Adipocyte (in vitro differentiated cells): ENCODE measurements at regions not wholly inside any gene's neighbourhood (a gene's known extent, or its start where the extent isn't known, plus 50 kb on each side); places are given as distances from the start of the nearest gene placed in this dataset.

ENCODE experiments used
- DNase-seq: peaks from one replicate; pipeline ENCODE4 v3.0.0-alpha.2; 2015; ENCODE audit warnings: low read depth
- H3K27me3 ChIP-seq: replicated peaks from 2 replicates; pipeline ENCODE4 v1.7.0; 2013; ENCODE audit warnings: mild to moderate bottlenecking, low read length, moderate library complexity; ENCODE audit not compliant: control insufficient read depth, insufficient read depth
- H3K36me3 ChIP-seq: 2 replicates; pipeline ENCODE4 v1.7.0; 2013; ENCODE audit warnings: low read length, mild to moderate bottlenecking, moderate library complexity; ENCODE audit not compliant: control insufficient read depth, insufficient read depth, severe bottlenecking
- H3K4me1 ChIP-seq: 2 replicates; pipeline ENCODE4 v1.7.0; 2013; ENCODE audit warnings: mild to moderate bottlenecking, low read length, moderate library complexity; ENCODE audit not compliant: control insufficient read depth, insufficient read depth
- H3K4me3 ChIP-seq: 2 replicates; pipeline ENCODE4 v1.7.0; 2013; ENCODE audit warnings: mild to moderate bottlenecking, low read length, moderate library complexity
- H3K9ac ChIP-seq: 2 replicates; pipeline ENCODE4 v1.7.0; 2013; ENCODE audit warnings: mild to moderate bottlenecking, low read length, moderate library complexity
- H3K9me3 ChIP-seq: 2 replicates; pipeline ENCODE4 v1.7.0; 2013; ENCODE audit warnings: mild to moderate bottlenecking, low read length, moderate library complexity; ENCODE audit not compliant: control insufficient read depth

DNA sequence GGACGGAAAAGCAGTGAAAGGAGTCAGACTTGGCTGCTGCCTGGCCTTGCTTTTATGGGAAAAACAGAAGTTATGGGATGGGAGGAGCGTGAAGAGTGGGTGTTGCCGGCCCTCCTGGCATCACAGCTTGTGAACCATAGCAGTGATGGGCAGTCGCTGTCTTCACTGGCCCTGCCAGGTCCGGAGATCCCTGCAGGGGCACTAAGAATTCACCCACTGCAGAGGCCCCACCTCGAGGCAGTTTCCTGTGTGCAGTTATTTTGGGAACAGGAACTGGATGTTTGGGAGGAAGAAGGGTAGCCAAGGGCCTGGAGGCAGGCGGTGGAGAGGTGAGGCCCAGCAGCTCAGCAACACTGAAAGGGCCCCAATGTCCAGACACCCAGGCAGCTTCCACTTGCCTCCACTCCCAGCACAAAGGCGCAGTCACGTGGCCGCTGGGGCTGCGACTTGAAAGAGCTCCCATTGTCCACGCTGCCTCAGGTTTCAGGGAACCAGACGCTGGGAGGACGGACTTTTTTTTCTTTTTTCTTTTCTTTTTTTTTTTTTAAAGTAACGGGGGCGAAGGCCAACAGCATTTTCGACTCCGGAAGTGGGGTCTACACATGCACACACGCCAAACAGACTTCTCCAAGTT, 255.6 kb downstream of the ZNF621 start:
- H3K36me3 ChIP-seq: no peaks in the 10 kb centered on the region
- H3K27me3 ChIP-seq: no peaks in the 10 kb centered on the region
- peaks cover 16% of the 10 kb centered on the region for H3K4me1 ChIP-seq
- H3K4me3 ChIP-seq: peak overlapping the region; percentile 51
- no peaks in the 10 kb centered on the region for H3K9me3 ChIP-seq
- DNase-seq: peak; percentile 41
- H3K9ac ChIP-seq: peak overlapping the region; percentile 44

DNA sequence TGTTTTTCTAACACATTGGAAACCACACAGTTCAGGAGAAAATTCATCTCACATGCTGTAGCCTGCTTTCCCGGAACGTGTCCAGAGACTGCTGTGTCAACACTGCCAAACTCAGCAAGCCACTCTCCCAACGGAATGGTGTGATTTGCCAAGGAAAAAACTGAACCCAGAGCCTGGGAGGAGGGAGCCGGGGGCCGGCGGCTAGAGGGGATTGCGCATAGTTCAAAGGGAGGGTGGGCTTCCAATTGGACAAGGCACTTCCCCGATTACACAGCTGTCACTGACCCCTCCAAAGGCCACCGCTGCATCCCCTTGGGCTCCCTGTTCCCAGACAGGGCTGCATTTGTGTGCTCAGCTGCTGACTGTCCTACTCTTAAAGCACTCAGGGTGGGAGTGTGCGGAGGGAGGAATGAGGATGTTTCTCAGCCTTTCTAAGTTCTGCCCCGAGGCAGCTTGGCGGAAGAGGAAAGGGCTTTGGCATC, 256.2 kb downstream of the ZNF621 start:
- H3K9ac ChIP-seq: peak overlapping the region; percentile 44
- no peaks in the 10 kb centered on the region for H3K36me3 ChIP-seq
- no peaks in the 10 kb centered on the region for H3K27me3 ChIP-seq
- peak; percentile 1 for DNase-seq
- peak overlapping the region; percentile 51 for H3K4me3 ChIP-seq
- H3K4me1 ChIP-seq: peaks cover 16% of the 10 kb centered on the region
- no peaks in the 10 kb centered on the region for H3K9me3 ChIP-seq

DNA sequence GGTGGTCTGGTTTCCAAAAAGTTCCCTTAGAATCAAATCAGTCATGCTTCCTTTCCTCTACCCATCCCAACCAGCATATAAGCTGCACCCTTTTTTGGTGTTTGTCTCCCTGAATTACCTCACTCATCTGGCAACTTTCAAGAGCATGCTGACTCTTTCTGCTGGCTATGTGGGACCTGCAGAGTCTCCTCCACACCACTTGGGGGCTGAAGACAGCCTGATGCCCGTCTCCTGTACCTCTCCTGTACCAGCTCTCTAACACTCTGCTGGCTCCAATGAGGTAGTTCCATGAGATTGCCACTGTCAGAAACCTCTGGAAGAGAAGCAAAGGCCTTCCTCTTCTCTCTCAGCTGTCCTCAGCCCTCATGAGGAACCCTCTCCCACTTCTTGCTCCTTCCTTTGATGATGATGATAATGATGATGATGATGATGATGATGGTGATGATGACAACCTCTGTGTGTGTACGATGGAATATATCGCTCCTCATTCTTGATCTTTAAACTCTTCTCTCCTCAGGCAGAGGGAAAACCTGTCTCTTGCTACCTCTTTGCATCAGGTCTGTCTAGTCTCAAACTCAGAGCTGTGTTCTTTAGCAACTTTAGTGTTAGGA, 257.5 kb downstream of the ZNF621 start:
- peaks cover 16% of the 10 kb centered on the region for H3K4me1 ChIP-seq
- H3K36me3 ChIP-seq: no peaks in the 10 kb centered on the region
- no peak overlapping the region for H3K9ac ChIP-seq
- H3K4me3 ChIP-seq: no peak overlapping the region
- no peak for DNase-seq
- H3K9me3 ChIP-seq: no peaks in the 10 kb centered on the region
- H3K27me3 ChIP-seq: no peaks in the 10 kb centered on the region

DNA sequence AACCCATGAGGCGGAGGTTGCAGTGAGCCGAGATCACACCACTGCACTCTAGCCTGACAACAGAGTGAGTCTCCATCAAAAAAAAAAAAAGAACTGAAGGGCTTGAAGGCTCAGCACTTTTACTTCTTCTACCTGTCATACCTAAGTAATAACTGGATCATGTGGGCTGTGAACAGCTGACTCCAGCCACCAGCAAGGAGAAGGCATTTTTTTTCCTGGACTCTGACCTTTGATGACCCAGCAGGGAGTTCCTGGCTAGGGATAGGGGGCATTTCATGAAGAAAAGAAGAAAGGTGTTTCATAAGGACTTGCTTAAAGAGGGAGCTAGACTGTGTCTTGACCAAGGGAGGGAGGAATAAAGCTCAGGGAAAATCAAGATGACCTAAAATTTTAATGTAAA, 266.0 kb downstream of the ZNF621 start:
- Histone ChIP-seq H3K4me1 (no peaks in the 10 kb centered on the region), H3K9me3 (peaks cover 7% of the 10 kb centered on the region), H3K27me3 (no peaks in the 10 kb centered on the region), H3K4me3 (no peak overlapping the region), H3K9ac (no peak overlapping the region), H3K36me3 (no peaks in the 10 kb centered on the region)
- no peak for DNase-seq

DNA sequence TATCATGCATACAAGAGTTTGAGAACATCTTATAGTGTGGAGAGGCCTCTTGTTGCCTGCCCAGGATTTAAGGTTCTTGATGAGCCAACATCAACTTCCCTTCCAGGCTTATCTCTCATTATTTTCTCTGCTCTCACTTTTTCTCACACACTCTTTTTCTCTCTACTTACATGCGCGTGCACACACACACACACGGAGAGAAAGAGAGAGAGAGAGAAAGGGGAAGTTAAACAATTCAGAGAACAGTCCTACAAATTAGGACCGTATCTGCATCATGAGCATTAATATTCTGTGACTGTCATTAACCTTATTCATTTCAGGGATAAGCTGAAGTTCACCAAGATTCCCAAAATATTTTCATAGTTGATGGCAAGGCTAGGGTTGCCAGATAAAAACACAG, 269.0 kb downstream of the ZNF621 start:
- Histone ChIP-seq H3K36me3 (no peaks in the 10 kb centered on the region), H3K4me1 (no peaks in the 10 kb centered on the region), H3K4me3 (no peak overlapping the region), H3K27me3 (no peaks in the 10 kb centered on the region), H3K9ac (no peak overlapping the region), H3K9me3 (no peaks in the 10 kb centered on the region)
- no peak for DNase-seq

DNA sequence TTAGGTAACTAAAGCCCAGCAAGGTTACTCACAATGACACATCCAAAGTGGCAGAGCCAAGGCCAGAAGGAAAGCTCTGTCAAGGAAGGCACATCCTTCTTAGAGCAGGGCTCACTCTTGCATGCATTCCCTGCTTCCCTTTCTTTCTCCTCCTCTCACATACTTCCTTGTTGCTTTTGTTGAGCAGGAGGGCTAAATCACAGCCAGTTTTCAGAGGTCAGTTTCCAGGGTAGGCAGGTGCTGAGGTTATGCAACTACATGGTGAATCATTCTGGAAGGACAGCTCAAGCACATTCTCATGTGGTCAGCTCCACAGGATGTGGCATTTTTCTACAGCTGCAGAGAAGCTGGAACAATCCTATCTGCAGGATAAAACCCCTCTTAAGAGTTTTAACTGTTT, 275.6 kb downstream of the ZNF621 start:
- no peak overlapping the region for H3K9ac ChIP-seq
- no peaks in the 10 kb centered on the region for H3K9me3 ChIP-seq
- no peaks in the 10 kb centered on the region for H3K27me3 ChIP-seq
- H3K4me3 ChIP-seq: no peak overlapping the region
- peaks cover 8% of the 10 kb centered on the region for H3K4me1 ChIP-seq
- DNase-seq: peak; percentile 27
- no peaks in the 10 kb centered on the region for H3K36me3 ChIP-seq

DNA sequence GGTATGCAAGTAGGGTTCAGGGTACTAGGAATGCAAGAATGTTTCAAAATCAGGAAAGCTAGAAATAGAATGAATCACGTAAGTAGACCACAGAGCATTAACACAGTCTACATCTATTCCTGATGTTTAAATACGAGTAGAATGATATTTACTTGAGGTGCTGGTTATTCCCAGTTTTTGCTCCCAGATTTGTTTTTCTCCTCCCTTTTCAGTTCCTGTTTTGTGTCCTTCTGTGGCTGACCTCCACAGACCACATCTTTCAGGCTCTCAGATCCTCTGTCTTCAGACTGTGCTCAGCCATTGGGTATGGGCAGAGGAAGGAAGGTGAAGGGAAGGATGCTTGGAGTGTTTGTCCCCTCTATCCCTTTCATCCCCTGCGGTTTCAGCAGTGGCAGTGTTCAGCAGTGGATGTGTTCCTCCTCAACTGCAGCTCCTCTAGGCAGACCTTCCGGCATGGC, 276.6 kb downstream of the ZNF621 start:
- no peak overlapping the region for H3K4me3 ChIP-seq
- H3K36me3 ChIP-seq: no peaks in the 10 kb centered on the region
- no peaks in the 10 kb centered on the region for H3K27me3 ChIP-seq
- no peak for DNase-seq
- no peak overlapping the region for H3K9ac ChIP-seq
- peaks cover 8% of the 10 kb centered on the region for H3K4me1 ChIP-seq
- no peaks in the 10 kb centered on the region for H3K9me3 ChIP-seq

DNA sequence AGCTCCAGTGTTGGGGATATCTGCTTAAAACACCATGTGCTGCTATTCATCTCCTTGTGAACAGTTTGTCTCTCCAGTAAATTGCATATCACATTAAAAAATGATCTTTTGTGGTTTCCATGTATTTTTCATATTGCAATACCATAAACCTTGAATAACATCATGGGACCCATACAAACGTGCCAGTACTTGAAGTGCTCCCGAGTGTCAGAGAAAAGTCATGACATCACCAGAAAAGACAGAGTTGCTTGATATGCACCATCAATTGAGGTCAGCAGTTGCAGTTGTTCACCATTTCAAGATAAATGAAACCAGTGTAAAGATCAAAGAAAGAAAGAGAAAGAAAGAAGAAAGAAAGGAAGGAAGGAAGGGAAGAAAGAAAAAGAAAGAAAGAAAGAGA, 278.6 kb downstream of the ZNF621 start:
- H3K4me1 ChIP-seq: peaks cover 8% of the 10 kb centered on the region
- no peak for DNase-seq
- H3K9ac ChIP-seq: no peak overlapping the region
- no peaks in the 10 kb centered on the region for H3K9me3 ChIP-seq
- no peaks in the 10 kb centered on the region for H3K36me3 ChIP-seq
- H3K27me3 ChIP-seq: no peaks in the 10 kb centered on the region
- no peak overlapping the region for H3K4me3 ChIP-seq

DNA sequence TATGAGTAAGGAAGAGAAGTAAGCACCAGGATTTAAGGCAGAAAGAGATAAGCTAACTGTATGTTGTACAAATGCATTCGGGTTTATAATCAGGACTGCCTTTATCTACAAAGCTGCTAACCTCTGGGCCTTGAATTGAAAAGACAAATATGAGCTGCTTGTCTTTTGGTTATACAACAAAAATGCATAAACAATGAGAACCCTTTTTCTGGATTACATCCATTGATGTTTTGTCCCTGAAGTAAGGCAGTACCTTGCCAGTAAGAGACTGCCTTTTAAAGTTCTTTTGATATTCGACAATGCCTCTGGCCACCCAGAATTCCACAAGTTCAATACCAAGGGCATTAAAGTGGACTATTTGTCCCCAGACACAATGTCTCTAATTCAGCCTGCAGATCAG, 280.7 kb downstream of the ZNF621 start:
- DNase-seq: no peak
- peaks cover 13% of the 10 kb centered on the region for H3K9me3 ChIP-seq
- H3K36me3 ChIP-seq: no peaks in the 10 kb centered on the region

DNA sequence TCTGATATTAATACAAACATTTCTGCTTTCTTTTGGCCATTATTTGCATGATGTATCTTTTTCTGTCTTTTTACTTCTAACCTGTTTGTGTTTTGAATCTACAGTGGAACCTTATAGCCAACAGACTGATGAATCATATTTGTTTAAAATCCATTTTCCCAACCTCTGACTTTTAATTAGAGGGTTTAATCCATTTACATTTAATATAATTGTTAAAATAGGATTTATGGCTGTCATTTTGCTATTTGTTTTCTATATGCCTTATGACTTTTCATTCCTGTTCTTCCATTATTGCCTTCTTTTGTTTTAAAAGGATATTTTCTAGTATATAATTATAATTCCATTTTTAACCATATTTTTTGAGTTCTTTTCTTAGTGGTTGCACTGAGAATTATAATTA, 286.1 kb downstream of the ZNF621 start:
- no peaks in the 10 kb centered on the region for H3K36me3 ChIP-seq
- no peaks in the 10 kb centered on the region for H3K27me3 ChIP-seq
- no peak overlapping the region for H3K9ac ChIP-seq
- no peak overlapping the region for H3K4me3 ChIP-seq
- H3K9me3 ChIP-seq: peaks cover 30% of the 10 kb centered on the region
- DNase-seq: no peak
- H3K4me1 ChIP-seq: no peaks in the 10 kb centered on the region

More for the DNA sequence above, 280.7 kb downstream of the ZNF621 start:
- Histone ChIP-seq H3K4me1 (peaks cover 6% of the 10 kb centered on the region), H3K4me3 (no peak overlapping the region), H3K27me3 (no peaks in the 10 kb centered on the region), H3K9ac (no peak overlapping the region)

DNA sequence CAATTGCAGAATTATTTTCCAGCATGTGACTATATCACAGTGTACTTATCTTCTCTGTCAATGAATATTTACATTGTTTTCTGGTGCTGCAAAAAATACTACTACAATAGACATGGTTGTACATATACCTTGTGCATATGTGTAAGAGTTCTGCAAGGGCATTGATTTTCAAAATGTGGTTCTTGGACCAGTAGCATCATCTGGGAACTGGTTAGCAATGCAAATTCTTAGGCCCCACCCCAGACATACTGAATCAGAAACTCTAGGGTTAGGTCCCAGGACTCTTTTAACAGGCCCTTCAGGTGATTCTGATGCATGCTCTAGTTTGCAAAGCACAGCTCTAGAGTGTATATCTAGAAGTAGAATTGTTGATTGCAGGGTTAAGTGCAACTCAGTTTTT, 292.3 kb downstream of the ZNF621 start:
- Histone ChIP-seq H3K27me3 (no peaks in the 10 kb centered on the region), H3K36me3 (no peaks in the 10 kb centered on the region), H3K4me3 (no peak overlapping the region), H3K9ac (no peak overlapping the region), H3K9me3 (peaks cover 1% of the 10 kb centered on the region), H3K4me1 (no peaks in the 10 kb centered on the region)
- DNase-seq: no peak
